GM19023 (cell line): ENCODE measurements at regions not wholly inside any gene's neighbourhood (a gene's known extent, or its start where the extent isn't known, plus 50 kb on each side); places are given as distances from the start of the nearest gene placed in this dataset.
A peak's percentile ranks its signal among the peaks of the same experiment; 100 is the strongest.
"Not testable (repeated sequence)": the region's sequence is repeated elsewhere in the genome, so short reads cannot be mapped to it uniquely, and the experiment has no call there.

ENCODE experiments used
- ATAC-seq: cut with Tn5 transposase; IDR thresholded peaks from one replicate; pipeline ENCODE4 v1.9.1; 2021; ENCODE audit warnings: mild to moderate bottlenecking, moderate library complexity; ENCODE audit not compliant: unreplicated experiment

- ATAC-seq, result not testable (repeated sequence)
Observed at GRCh38 chrX:132302687-132303086, 83.4 kb upstream of the RAP2C start.

GRCh38 chrX:132294776-132295495 lies 75.7 kb upstream of the RAP2C start:
- ATAC-seq, result no peak

DNA sequence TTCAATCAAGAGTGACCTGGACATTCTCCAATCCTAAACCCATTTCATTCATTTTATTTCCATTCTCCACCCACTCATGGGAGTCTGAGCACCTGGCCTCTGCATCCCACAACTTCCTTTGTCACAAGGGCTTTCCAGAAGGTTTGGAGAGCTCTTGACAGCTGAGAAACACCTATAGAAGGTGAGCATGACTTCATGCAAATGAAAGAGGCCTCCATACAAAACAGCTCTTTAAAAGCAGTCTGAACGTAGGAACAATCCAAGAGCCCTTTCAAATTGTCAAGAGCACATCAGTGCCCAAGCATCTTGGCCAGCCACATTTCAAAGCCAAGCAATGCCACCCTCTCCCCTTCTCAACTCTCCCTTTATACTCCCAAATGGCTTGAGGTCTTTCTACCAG lies 74.9 kb upstream of the RAP2C start:
- no peak for ATAC-seq

DNA sequence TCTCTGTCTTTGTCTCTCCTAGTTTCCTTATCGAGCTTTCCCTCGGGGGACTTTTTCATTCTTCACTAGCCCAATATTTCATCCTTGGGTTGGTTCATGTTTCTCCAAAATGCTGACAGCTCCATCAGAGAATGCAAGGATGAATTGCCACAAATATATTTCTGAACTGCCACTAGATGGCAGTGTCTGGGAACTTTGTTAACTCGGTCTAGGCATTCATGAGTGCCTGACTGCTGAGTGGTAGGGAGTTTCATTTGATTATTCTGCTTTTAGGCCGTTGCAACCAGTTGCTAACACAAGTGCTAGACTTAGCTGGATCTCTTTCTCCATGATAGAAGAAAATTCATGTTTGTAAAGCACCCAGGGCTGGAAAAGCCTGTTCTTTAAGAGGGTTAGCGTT lies 73.5 kb upstream of the RAP2C start:
- peak; percentile 92 for ATAC-seq

DNA sequence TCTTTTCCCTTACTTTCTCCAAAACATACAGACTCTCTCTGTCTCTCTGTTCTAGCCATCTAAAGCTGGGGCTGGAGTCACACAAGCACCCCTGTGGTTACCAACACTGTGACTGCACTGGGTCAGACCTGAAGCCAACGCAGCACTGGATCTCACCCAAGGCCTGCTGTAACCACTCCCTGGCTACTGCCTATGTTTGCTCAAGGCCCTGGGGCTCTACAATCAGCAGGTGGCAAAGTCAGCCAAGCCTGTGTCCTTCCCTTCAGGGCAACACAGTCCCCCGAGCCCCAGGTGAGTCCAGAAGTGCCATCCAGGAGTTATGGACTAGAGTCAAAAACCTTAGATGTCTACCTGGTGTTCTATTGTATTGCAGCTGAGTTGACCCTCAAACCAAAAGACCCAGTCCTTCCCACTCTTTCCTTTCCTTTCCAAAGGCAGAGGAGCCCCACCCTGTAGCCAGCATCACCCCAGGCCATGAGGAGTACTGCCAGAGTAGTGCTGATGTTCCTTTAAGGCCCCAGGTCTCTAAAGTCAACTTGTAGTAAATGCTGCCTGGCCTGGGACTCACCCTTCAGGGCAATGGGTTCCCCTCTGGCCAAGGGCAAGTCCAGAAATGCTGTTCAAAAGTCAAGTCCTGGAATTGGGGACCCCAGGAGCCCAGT lies 58.8 kb upstream of the RAP2C start:
- no peak for ATAC-seq

DNA sequence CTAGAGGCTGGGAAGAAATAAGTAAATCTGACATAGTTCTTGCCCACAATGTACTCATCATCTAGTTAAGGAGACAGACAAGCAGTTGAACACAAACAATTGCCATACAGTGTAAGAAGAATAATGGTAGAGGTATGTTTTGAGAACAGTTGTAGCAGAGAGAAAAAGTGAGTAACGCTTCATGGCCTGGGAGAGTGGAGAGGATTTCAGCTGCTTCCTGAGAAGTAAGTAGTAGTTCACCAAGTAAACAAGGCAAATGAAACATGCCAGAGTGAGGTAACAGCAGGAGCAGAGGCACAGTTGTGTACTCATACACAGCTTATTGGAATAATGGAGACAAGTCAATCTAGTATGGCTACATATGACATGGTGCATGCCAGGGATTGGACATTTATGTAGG lies 53.6 kb upstream of the RAP2C start:
- no peak for ATAC-seq

- no peak for ATAC-seq
Observed at GRCh38 chrX:132271311-132271778, 52.1 kb upstream of the RAP2C start.

DNA sequence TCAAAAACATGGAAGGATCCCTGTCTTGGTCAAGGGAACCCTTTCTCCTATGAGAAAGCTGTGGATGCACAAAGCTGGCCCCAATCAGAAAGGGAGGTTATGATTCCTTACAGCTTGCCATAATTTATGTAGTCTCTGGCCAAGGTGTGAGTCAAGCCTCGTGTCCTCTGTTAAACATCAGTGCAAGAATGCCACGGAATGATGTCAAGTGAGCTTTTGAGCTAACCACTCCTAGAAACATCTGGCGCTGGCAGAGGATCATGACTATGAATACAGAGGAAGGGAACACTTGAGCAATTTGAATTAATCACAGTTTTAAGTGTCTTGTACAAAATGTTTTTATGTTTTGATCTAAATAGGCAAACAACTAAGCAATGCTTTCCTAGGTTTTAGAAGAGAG lies 51.5 kb upstream of the RAP2C start:
- ATAC-seq, result no peak

GRCh38 chrX:132270021-132270420 lies 50.8 kb upstream of the RAP2C start:
- no peak for ATAC-seq
